ENCODE measurements at regions not wholly inside any gene's neighbourhood (a gene's known extent, or its start where the extent isn't known, plus 50 kb on each side); places are given as distances from the start of the nearest gene placed in this dataset.

DNA sequence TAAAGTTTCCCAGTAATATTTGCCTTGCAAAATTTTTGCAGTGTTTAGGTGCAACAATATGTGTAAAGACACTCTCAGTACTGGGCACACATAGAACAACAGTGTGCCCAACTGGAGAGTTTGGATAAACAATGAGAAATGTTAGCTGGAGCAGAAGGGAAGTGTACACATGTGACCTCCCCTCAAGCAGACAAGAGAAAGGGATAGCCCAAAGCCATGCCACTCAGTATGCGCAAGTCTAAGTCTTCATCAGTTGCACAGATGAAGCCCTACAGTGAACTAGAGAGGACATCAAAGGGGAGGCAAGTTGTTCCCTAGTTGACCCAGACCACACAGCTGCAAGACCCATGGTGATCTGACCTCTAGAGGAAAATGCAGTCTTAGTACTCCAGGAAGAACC is 97.9 kb upstream of the CDH11 start:
- H3K4me3 ChIP-seq, result no peak overlapping the region
- H3K27me3 ChIP-seq, result no peaks in the 10 kb centered on the region
- no peaks in the 10 kb centered on the region for H3K36me3 ChIP-seq
- H3K27ac ChIP-seq, result no peak overlapping the region
- DNase-seq (ENCODE audit: low spot score in 2 of 2), result no peak
- no peaks in the 10 kb centered on the region for H3K4me1 ChIP-seq
- no peaks in the 10 kb centered on the region for H3K9me3 ChIP-seq
- TF ChIP-seq, protein P1, sequence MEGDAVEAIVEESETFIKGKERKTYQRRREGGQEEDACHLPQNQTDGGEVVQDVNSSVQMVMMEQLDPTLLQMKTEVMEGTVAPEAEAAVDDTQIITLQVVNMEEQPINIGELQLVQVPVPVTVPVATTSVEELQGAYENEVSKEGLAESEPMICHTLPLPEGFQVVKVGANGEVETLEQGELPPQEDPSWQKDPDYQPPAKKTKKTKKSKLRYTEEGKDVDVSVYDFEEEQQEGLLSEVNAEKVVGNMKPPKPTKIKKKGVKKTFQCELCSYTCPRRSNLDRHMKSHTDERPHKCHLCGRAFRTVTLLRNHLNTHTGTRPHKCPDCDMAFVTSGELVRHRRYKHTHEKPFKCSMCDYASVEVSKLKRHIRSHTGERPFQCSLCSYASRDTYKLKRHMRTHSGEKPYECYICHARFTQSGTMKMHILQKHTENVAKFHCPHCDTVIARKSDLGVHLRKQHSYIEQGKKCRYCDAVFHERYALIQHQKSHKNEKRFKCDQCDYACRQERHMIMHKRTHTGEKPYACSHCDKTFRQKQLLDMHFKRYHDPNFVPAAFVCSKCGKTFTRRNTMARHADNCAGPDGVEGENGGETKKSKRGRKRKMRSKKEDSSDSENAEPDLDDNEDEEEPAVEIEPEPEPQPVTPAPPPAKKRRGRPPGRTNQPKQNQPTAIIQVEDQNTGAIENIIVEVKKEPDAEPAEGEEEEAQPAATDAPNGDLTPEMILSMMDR (IDR thresholded peaks at IDR 0.05), result no peak
- TF ChIP-seq POLR2AphosphoS5 (IDR thresholded peaks at IDR 0.05) (no peak), POLR2A (IDR thresholded peaks at IDR 0.05) (no peak)
- intact Hi-C loops (cut with DNase I; ENCODE audit: low total_unique reads), result no loop called here

- H3K27ac ChIP-seq, result no peak overlapping the region
- TF ChIP-seq POLR2AphosphoS5 (IDR thresholded peaks at IDR 0.05) (no peak), POLR2A (IDR thresholded peaks at IDR 0.05) (no peak)
- TF ChIP-seq, protein P1 (IDR thresholded peaks at IDR 0.05), result no peak
These were observed 96.5 kb upstream of the CDH11 start for GRCh38 chr16:65218348-65218747.

DNA sequence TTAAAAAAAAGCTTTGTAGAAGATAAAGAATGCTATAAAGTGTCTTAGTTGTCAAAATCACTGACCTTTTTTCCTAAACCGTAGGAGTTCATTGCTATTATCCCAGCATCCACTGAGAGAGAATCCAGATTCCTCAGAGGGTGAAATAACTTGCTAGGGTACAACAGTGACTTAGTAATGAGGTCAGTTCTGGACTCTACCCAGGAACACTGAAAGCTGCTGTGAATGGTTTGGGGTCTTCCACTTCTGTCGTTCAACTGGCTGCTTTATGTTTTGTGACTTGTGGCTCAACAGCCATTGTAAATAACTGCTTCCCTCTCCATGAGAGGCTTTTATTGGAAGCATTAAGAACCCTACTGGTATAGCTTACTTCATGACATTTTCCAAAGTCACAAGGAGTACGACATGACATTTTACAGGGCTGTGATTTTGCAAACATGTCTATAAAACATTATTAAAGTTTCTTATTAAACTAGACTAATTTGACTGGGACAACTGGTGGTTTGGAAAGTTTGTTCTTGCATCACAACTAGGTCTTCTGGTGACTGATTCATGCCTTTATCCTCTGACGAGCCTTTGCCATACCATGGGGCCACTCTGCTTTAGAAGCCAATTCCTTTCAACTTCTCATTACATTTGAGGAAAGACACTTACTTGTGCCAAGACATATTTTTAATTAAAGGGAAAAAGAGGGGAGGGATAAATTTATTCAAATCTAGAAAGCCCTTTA is 92.2 kb upstream of the CDH11 start:
- no peak for TF ChIP-seq POLR2A (IDR thresholded peaks at IDR 0.05)
- TF ChIP-seq POLR2AphosphoS5 (IDR thresholded peaks at IDR 0.05), result no peak
- TF ChIP-seq, protein P1 (IDR thresholded peaks at IDR 0.05), result no peak
- intact Hi-C loops (cut with DNase I; ENCODE audit: low total_unique reads), result no loop called here
- Histone ChIP-seq H3K27ac (no peak overlapping the region), H3K4me3 (no peak overlapping the region), H3K36me3 (no peaks in the 10 kb centered on the region), H3K27me3 (no peaks in the 10 kb centered on the region), H3K4me1 (no peaks in the 10 kb centered on the region), H3K9me3 (no peaks in the 10 kb centered on the region)
- no peak for DNase-seq (ENCODE audit: low spot score in 2 of 2)

More at GRCh38 chr16:65218348-65218747, 96.5 kb upstream of the CDH11 start:
- H3K27me3 ChIP-seq, result no peaks in the 10 kb centered on the region
- intact Hi-C loops (cut with DNase I; ENCODE audit: low total_unique reads), result no loop called here
- H3K4me1 ChIP-seq, result no peaks in the 10 kb centered on the region
- H3K36me3 ChIP-seq, result no peaks in the 10 kb centered on the region
- no peak for DNase-seq (ENCODE audit: low spot score in 2 of 2)
- no peaks in the 10 kb centered on the region for H3K9me3 ChIP-seq
- H3K4me3 ChIP-seq, result no peak overlapping the region

DNA sequence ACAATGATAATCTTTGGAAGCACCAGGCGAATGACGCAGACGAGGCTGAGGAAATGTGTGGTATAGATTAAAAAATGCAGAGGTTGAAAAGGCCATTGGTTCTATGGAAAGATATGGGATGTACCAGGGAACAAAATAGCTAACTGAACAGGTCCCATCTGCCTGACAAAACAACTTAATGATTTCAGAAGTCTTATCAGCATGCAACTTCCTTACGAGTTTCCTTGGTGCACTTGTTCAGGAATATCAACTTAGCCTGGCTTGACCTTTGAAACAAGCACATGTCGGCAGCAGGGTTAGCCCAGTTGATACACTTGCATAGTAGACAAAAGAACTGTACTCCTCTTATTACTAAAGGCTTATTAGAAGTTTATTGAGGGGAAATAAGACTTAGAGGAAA is 90.9 kb upstream of the CDH11 start:
- intact Hi-C loops (cut with DNase I; ENCODE audit: low total_unique reads), result no loop called here
- TF ChIP-seq POLR2A (IDR thresholded peaks at IDR 0.05), result no peak
- no peak for TF ChIP-seq POLR2AphosphoS5 (IDR thresholded peaks at IDR 0.05)
- TF ChIP-seq, protein P1 (IDR thresholded peaks at IDR 0.05), result no peak

DNA sequence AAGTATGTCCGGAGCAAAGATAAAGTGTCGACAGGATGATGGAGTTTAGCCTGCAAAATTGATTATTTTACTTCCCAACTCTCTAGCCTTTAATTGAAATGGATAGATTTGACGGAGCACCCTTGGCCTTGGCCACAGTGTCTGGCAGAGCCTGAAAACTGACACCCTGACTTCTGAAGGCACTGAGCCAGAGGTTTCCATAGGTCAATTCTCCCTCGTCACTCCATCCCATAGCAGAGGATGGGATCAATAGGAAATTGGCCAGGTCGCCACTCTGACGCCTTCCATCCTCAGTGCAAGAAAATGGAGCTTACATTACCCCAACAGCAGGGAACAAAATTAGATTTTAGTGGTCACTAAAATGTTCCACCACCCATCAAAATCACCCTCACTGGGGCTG is 90.4 kb upstream of the CDH11 start:
- Histone ChIP-seq H3K9me3 (no peaks in the 10 kb centered on the region), H3K4me1 (no peaks in the 10 kb centered on the region), H3K36me3 (no peaks in the 10 kb centered on the region), H3K4me3 (no peak overlapping the region), H3K27ac (no peak overlapping the region), H3K27me3 (no peaks in the 10 kb centered on the region)
- TF ChIP-seq POLR2A (IDR thresholded peaks at IDR 0.05), result no peak
- no peak for TF ChIP-seq POLR2AphosphoS5 (IDR thresholded peaks at IDR 0.05)
- TF ChIP-seq, protein P1 (IDR thresholded peaks at IDR 0.05), result no peak
- intact Hi-C loops (cut with DNase I; ENCODE audit: low total_unique reads), result no loop called here
- no peak for DNase-seq (ENCODE audit: low spot score in 2 of 2)

More for the DNA sequence above, 90.9 kb upstream of the CDH11 start:
- Histone ChIP-seq H3K36me3 (no peaks in the 10 kb centered on the region), H3K4me1 (no peaks in the 10 kb centered on the region), H3K27me3 (no peaks in the 10 kb centered on the region), H3K4me3 (no peak overlapping the region), H3K27ac (no peak overlapping the region), H3K9me3 (no peaks in the 10 kb centered on the region)
- DNase-seq (ENCODE audit: low spot score in 2 of 2), result no peak

Measured in breast epithelium (tissue), 4 donors.